CD14-positive monocyte (primary cell): ENCODE measurements at regions not wholly inside any gene's neighbourhood (a gene's known extent, or its start where the extent isn't known, plus 50 kb on each side); places are given as distances from the start of the nearest gene placed in this dataset.

ENCODE experiments used
- DNase-seq, 3 donors: peaks; one replicate each; pipeline ENCODE4 v3.0.0-alpha.2; 2011 to 2022
- H2AFZ ChIP-seq: 2 replicates; pipeline ENCODE4 v1.6.0; 2012; ENCODE audit warnings: mild to moderate bottlenecking, low read depth, low read length, inconsistent platforms; ENCODE audit not compliant: insufficient read depth, poor library complexity, severe bottlenecking
- H3K27ac ChIP-seq, 2 donors: 1 replicate in 1 of 2; 2 replicates in 1 of 2; pipeline ENCODE4 v1.5.1; 2012 to 2013; ENCODE audit warnings: low read length in 2 of 2, control low read depth in 1 of 2, inconsistent platforms in 1 of 2, low read depth in 1 of 2, mild to moderate bottlenecking in 1 of 2
- H3K27me3 ChIP-seq, 2 donors: one replicate each; pipeline versions ENCODE4 v1.6.0 to v1.6.1; 2011 to 2013; ENCODE audit warnings: low read length in 2 of 2; ENCODE audit not compliant: control insufficient read depth in 2 of 2, insufficient read depth in 2 of 2
- H3K36me3 ChIP-seq, 2 donors: replicated peaks in 1 of 2; 1 replicate in 1 of 2; 2 replicates in 1 of 2; pipeline versions ENCODE4 v1.5.1 to v1.6.1; 2012 to 2013; ENCODE audit warnings: low read length in 2 of 2, control low read depth in 1 of 2, inconsistent platforms in 1 of 2, mild to moderate bottlenecking in 1 of 2; ENCODE audit not compliant: insufficient read depth in 2 of 2, control insufficient read depth in 1 of 2
- H3K4me1 ChIP-seq, 2 donors: 1 replicate in 1 of 2; 2 replicates in 1 of 2; pipeline versions ENCODE4 v1.5.1 to v1.6.1; 2012 to 2013; ENCODE audit warnings: low read length in 2 of 2, control low read depth in 1 of 2, inconsistent platforms in 1 of 2, mild to moderate bottlenecking in 1 of 2, moderate library complexity in 1 of 2; ENCODE audit not compliant: insufficient read depth in 2 of 2, control insufficient read depth in 1 of 2
- H3K4me2 ChIP-seq: replicated peaks from 2 replicates; pipeline ENCODE3; 2012; ENCODE audit warnings: low read length, moderate library complexity, mild to moderate bottlenecking; ENCODE audit not compliant: poor library complexity, severe bottlenecking; ENCODE audit errors: extremely low read depth
- H3K4me3 ChIP-seq, 3 experiments: fragments of 200-600 bp in 1 of 3; sonication (generic) in 1 of 3; replicated peaks in 1 of 3; 1 replicate in 2 of 3; 2 replicates in 1 of 3; pipeline ENCODE4 v1.5.1; 2011 to 2013; ENCODE audit warnings: low read length in 3 of 3, mild to moderate bottlenecking in 3 of 3, control low read depth in 2 of 3, low read depth in 2 of 3, inconsistent platforms in 1 of 3, moderate library complexity in 1 of 3
- H3K79me2 ChIP-seq: 2 replicates; pipeline ENCODE4 v1.6.0; 2012; ENCODE audit warnings: mild to moderate bottlenecking, control low read depth, inconsistent platforms, low read length, moderate library complexity; ENCODE audit not compliant: insufficient read depth
- H3K9ac ChIP-seq: 2 replicates; pipeline ENCODE4 v1.6.0; 2017; ENCODE audit warnings: low read length, mild to moderate bottlenecking; ENCODE audit not compliant: insufficient read depth, poor library complexity, severe bottlenecking
- H3K9me3 ChIP-seq, 2 donors: replicated peaks in 1 of 2; 1 replicate in 1 of 2; 2 replicates in 1 of 2; pipeline versions ENCODE4 v1.5.1 to v1.6.1; 2012 to 2013; ENCODE audit warnings: low read length in 2 of 2, control low read depth in 1 of 2; ENCODE audit not compliant: control insufficient read depth in 1 of 2, insufficient read depth in 1 of 2
- H4K20me1 ChIP-seq: 2 replicates; pipeline ENCODE4 v1.6.0; 2012; ENCODE audit warnings: mild to moderate bottlenecking, low read length, control low read depth, moderate library complexity; ENCODE audit not compliant: insufficient read depth
- H3K27ac Mint-ChIP-seq, 7 donors: one replicate each; pipeline ENCODE4 v1.8.0; 2020; ENCODE audit warnings: mild to moderate bottlenecking in 7 of 7, mixed read lengths in 7 of 7, moderate library complexity in 6 of 7, inconsistent platforms in 2 of 7
- H3K27me3 Mint-ChIP-seq, 3 donors: one replicate each; pipeline ENCODE4 v1.8.0; 2021 to 2022; ENCODE audit warnings: low read depth in 3 of 3, mild to moderate bottlenecking in 3 of 3, mixed read lengths in 3 of 3, moderate library complexity in 3 of 3, inconsistent platforms in 1 of 3
- H3K36me3 Mint-ChIP-seq, 2 donors: one replicate each; pipeline ENCODE4 v1.8.0; 2020; ENCODE audit warnings: mixed read lengths in 2 of 2, inconsistent platforms in 1 of 2, mild to moderate bottlenecking in 1 of 2
- H3K4me1 Mint-ChIP-seq: one replicate; pipeline ENCODE4 v1.8.0; 2020; ENCODE audit warnings: mild to moderate bottlenecking, mixed read lengths
- H3K4me3 Mint-ChIP-seq, 2 donors: one replicate each; pipeline ENCODE4 v1.8.0; 2020; ENCODE audit warnings: mild to moderate bottlenecking in 2 of 2, mixed read lengths in 2 of 2, moderate library complexity in 1 of 2
- H3K9me3 Mint-ChIP-seq, 7 donors: one replicate each; pipeline ENCODE4 v1.8.0; 2020 to 2022; ENCODE audit warnings: mixed read lengths in 7 of 7, mild to moderate bottlenecking in 6 of 7, moderate library complexity in 6 of 7, inconsistent platforms in 2 of 7
- whole genome bisulfite sequencing: methylation state at CpG from one replicate; pipeline ENCODE4 v1.1.5; 2013; ENCODE audit warnings: missing lambda C conversion rate; ENCODE audit not compliant: insufficient coverage; 5-methylcytosine and 5-hydroxymethylcytosine counted together
- intact Hi-C, 2 donors: fragments of 100-400 bp; cut with micrococcal nuclease; formaldehyde crosslinking; loops; one replicate each; pipeline versions ENCODE4 v1.15.0 to v1.15.1; 2023
- TF ChIP-seq, protein P1 (sequence below): fragments of 200-600 bp; IDR thresholded peaks from one replicate; pipeline ENCODE4 v1.8.0; 2022; ENCODE audit warnings: antibody characterized with exemption, mild to moderate bottlenecking

GRCh38 chr2:5932556-5933469, 240.6 kb downstream of the SOX11 start:
- Histone ChIP-seq H3K9me3 (peaks cover 0 to 18% of the 10 kb centered on the region in 2 donors), H3K4me3 (no peak overlapping the region), H3K27me3 (no peaks in the 10 kb centered on the region), H4K20me1 (no peaks in the 10 kb centered on the region), H3K79me2 (no peaks in the 10 kb centered on the region), H2AFZ (no peak overlapping the region), H3K9ac (no peak overlapping the region), H3K27ac (no peak overlapping the region), H3K36me3 (no peaks in the 10 kb centered on the region), H3K4me2 (no peak overlapping the region), H3K4me1 (no peaks in the 10 kb centered on the region)
- no peak overlapping the region for H3K27ac Mint-ChIP-seq
- no peak for DNase-seq
- TF ChIP-seq, protein P1, sequence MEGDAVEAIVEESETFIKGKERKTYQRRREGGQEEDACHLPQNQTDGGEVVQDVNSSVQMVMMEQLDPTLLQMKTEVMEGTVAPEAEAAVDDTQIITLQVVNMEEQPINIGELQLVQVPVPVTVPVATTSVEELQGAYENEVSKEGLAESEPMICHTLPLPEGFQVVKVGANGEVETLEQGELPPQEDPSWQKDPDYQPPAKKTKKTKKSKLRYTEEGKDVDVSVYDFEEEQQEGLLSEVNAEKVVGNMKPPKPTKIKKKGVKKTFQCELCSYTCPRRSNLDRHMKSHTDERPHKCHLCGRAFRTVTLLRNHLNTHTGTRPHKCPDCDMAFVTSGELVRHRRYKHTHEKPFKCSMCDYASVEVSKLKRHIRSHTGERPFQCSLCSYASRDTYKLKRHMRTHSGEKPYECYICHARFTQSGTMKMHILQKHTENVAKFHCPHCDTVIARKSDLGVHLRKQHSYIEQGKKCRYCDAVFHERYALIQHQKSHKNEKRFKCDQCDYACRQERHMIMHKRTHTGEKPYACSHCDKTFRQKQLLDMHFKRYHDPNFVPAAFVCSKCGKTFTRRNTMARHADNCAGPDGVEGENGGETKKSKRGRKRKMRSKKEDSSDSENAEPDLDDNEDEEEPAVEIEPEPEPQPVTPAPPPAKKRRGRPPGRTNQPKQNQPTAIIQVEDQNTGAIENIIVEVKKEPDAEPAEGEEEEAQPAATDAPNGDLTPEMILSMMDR: no peak
- no peaks in the 10 kb centered on the region for H3K27me3 Mint-ChIP-seq
- H3K4me1 Mint-ChIP-seq: no peaks in the 10 kb centered on the region
- peaks cover 0 to 27% (median 11%) of the 10 kb centered on the region in 7 donors for H3K9me3 Mint-ChIP-seq
- no peaks in the 10 kb centered on the region for H3K36me3 Mint-ChIP-seq
- intact Hi-C loops: no loop called here
- WGBS: 89% methylated on average over 23 of the region's 25 CpGs
- no peak overlapping the region for H3K4me3 Mint-ChIP-seq

GRCh38 chr2:5933669-5934068, 241.5 kb downstream of the SOX11 start:
- no peaks in the 10 kb centered on the region for H3K36me3 ChIP-seq
- H3K27ac Mint-ChIP-seq: no peak overlapping the region
- no peak overlapping the region for H3K9ac ChIP-seq
- H3K4me3 ChIP-seq: no peak overlapping the region
- H3K27ac ChIP-seq: no peak overlapping the region
- peaks cover 0 to 18% of the 10 kb centered on the region in 2 donors for H3K9me3 ChIP-seq
- H3K4me1 ChIP-seq: no peaks in the 10 kb centered on the region
- no peaks in the 10 kb centered on the region for H3K27me3 Mint-ChIP-seq
- no peak overlapping the region for H3K4me3 Mint-ChIP-seq
- H3K36me3 Mint-ChIP-seq: no peaks in the 10 kb centered on the region
- H3K27me3 ChIP-seq: no peaks in the 10 kb centered on the region
- H3K4me2 ChIP-seq: no peak overlapping the region
- TF ChIP-seq, protein P1: no peak
- no peaks in the 10 kb centered on the region for H3K4me1 Mint-ChIP-seq
- H4K20me1 ChIP-seq: no peaks in the 10 kb centered on the region
- H3K79me2 ChIP-seq: no peaks in the 10 kb centered on the region
- no peak overlapping the region for H2AFZ ChIP-seq
- intact Hi-C loops: no loop called here
- no peak for DNase-seq
- H3K9me3 Mint-ChIP-seq: peaks cover 0 to 30% (median 11%) of the 10 kb centered on the region in 7 donors
- WGBS: 96% methylated on average over 2 of the region's 4 CpGs
